Naive thymus-derived CD8-positive, alpha-beta T cell (primary cell): ENCODE measurements at regions not wholly inside any gene's neighbourhood (a gene's known extent, or its start where the extent isn't known, plus 50 kb on each side); places are given as distances from the start of the nearest gene placed in this dataset.
"Not testable (repeated sequence)": the region's sequence is repeated elsewhere in the genome, so short reads cannot be mapped to it uniquely, and the experiment has no call there.

Source experiments
- ATAC-seq, 2 donors: fragments of 150-1000 bp; cut with Tn5 transposase in 1 of 2; sonication (Bioruptor Pico), chemical (Tn5 transposase) in 1 of 2; 1 replicate in 1 of 2; 2 replicates in 1 of 2; pipeline ENCODE4 v1.10.0; 2021; ENCODE audit warnings: mild to moderate bottlenecking in 2 of 2, moderate library complexity in 2 of 2
- POLR2A ChIA-PET: fragments of 350-600 bp; sonication (Branson Sonifier 250); formaldehyde crosslinking; loops from one replicate; lab custom pipeline; 2021; ENCODE audit warnings: antibody characterized with exemption; lab: Charles Lee
- DNase-seq, 10 donors: peaks; one replicate each; pipeline versions ENCODE4 v3.0.0 to v3.0.0-alpha.2; 2020 to 2022
- H3K27ac Mint-ChIP-seq, 10 donors: one replicate each; pipeline ENCODE4 v1.8.0; 2020 to 2022; ENCODE audit warnings: mild to moderate bottlenecking in 10 of 10, mixed read lengths in 10 of 10, moderate library complexity in 4 of 10, inconsistent platforms in 1 of 10
- H3K27me3 Mint-ChIP-seq, 5 donors: one replicate each; pipeline ENCODE4 v1.8.0; 2021 to 2022; ENCODE audit warnings: mixed read lengths in 5 of 5
- H3K36me3 Mint-ChIP-seq, 3 donors: one replicate each; pipeline ENCODE4 v1.8.0; 2020 to 2022; ENCODE audit warnings: mixed read lengths in 3 of 3, mild to moderate bottlenecking in 2 of 3, inconsistent platforms in 1 of 3
- H3K4me1 Mint-ChIP-seq, 4 donors: one replicate each; pipeline ENCODE4 v1.8.0; 2021 to 2022; ENCODE audit warnings: mixed read lengths in 4 of 4
- H3K4me3 Mint-ChIP-seq, 10 donors: one replicate each; pipeline ENCODE4 v1.8.0; 2020 to 2022; ENCODE audit warnings: mild to moderate bottlenecking in 10 of 10, mixed read lengths in 10 of 10, moderate library complexity in 6 of 10, inconsistent platforms in 1 of 10
- H3K9me3 Mint-ChIP-seq, 9 donors: one replicate each; pipeline ENCODE4 v1.8.0; 2020 to 2022; ENCODE audit warnings: mixed read lengths in 9 of 9, mild to moderate bottlenecking in 3 of 9, inconsistent platforms in 1 of 9, moderate library complexity in 1 of 9

DNA sequence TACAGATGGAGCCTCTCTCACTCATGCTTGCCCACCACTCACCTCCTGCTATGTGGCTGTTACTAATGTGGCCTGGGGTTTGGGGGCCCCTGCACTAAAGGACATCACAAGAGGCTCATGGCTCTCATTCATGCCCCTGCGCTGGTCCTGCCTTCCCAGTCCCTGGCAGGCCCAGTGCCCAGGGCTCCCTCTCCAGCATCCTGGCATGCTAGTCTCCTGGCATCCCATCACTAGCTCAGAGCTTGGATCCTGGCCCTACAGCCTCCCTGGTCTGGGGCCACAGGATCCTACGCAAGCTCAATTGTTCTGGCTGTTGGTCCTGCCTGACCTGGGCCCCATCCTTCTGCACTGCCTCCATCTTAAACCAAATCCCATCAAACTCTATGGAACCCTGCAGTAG lies 685.4 kb downstream of the PTPRU start:
- POLR2A ChIA-PET: no interaction called here
- Mint-ChIP-seq H3K4me1 (no peaks in the 10 kb centered on the region), H3K27ac (no peak overlapping the region), H3K4me3 (no peak overlapping the region), H3K27me3 (peaks cover 15 to 37% (median 23%) of the 10 kb centered on the region in 5 donors), H3K9me3 (no peaks in the 10 kb centered on the region), H3K36me3 (no peaks in the 10 kb centered on the region)
- no peak for ATAC-seq
- DNase-seq: no peak

DNA sequence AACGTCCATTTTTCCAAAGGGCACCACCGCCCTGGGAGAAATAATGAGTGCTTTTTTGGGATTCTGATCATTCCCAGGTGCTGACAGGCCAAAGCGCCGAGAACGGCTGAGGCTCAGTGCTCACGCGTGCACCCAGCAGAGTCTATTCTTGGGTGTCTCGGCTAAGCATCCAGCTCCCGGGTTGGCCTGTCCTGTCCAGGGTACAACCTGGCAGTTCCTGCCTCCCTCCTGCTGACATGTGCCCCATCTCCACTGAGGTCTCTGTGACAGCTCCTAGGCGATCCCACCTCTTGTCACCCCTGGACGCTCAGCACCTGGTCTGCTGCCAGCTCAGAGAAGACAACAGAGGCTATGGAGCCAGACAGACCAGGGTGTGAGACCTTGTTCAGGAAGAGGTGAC lies 684.5 kb downstream of the PTPRU start:
- Mint-ChIP-seq H3K9me3 (no peaks in the 10 kb centered on the region), H3K36me3 (no peaks in the 10 kb centered on the region), H3K27me3 (peaks cover 15 to 32% (median 26%) of the 10 kb centered on the region in 5 donors), H3K27ac (no peak overlapping the region), H3K4me3 (no peak overlapping the region), H3K4me1 (no peaks in the 10 kb centered on the region)
- POLR2A ChIA-PET: no interaction called here
- DNase-seq: no peak
- no peak for ATAC-seq

- Mint-ChIP-seq H3K27ac (no peak overlapping the region), H3K4me1 (no peaks in the 10 kb centered on the region), H3K27me3 (peaks cover 13 to 36% (median 25%) of the 10 kb centered on the region in 5 donors), H3K36me3 (no peaks in the 10 kb centered on the region), H3K4me3 (no peak overlapping the region), H3K9me3 (no peaks in the 10 kb centered on the region)
- POLR2A ChIA-PET: no interaction called here
- DNase-seq (no peak), ATAC-seq (no peak)
Observed at GRCh38 chr1:29920316-29920715, 684.0 kb downstream of the PTPRU start.

GRCh38 chr1:29919041-29919440 lies 682.7 kb downstream of the PTPRU start:
- peaks cover 15 to 46% (median 28%) of the 10 kb centered on the region in 5 donors for H3K27me3 Mint-ChIP-seq
- H3K36me3 Mint-ChIP-seq, H3K27ac Mint-ChIP-seq, DNase-seq, ATAC-seq, POLR2A ChIA-PET, H3K4me3 Mint-ChIP-seq, H3K9me3 Mint-ChIP-seq, H3K4me1 Mint-ChIP-seq: not testable (repeated sequence)

DNA sequence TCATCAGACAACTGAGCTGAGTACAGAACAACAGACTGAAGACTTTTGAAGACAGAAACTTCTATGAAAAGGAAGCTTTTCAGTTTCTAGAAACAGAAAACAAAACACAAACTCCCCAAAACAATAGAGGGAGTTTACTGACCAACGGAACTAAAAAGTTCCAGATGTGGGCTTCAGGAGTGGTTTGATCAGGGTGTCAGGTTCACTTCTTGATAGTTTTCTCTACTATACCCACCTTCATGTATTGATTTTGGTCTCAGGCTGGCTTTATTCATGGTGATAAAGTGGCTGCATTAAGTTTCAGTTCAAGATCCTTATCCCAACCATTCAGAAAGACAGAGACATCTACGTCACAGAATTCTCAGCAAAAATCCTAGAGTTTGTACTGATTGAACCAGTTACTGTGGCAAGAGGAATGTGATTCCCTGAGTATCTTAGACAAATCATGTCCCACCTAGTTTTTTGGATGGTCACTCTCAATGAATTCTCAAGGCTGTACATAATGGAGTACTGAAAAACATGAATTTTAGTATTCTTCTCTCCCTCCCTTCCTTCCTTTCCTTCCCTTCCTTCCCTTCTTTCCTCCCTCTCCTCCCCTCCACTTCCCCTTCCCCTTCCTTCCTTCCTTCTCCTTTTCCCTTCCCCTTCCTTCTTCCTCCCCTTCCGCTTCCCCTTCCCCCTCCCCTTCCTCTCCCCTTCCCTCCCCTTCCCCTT lies 680.5 kb downstream of the PTPRU start:
- no peak overlapping the region for H3K27ac Mint-ChIP-seq
- peaks cover 16 to 50% (median 32%) of the 10 kb centered on the region in 5 donors for H3K27me3 Mint-ChIP-seq
- peaks cover 0 to 6% (median 0%) of the 10 kb centered on the region in 9 donors for H3K9me3 Mint-ChIP-seq
- no peaks in the 10 kb centered on the region for H3K36me3 Mint-ChIP-seq
- DNase-seq (no peak), ATAC-seq (no peak)
- H3K4me1 Mint-ChIP-seq: no peaks in the 10 kb centered on the region
- H3K4me3 Mint-ChIP-seq: no peak overlapping the region
- POLR2A ChIA-PET: no interaction called here

GRCh38 chr1:29914936-29915335 lies 678.6 kb downstream of the PTPRU start:
- POLR2A ChIA-PET: no interaction called here
- no peak for ATAC-seq
- H3K27me3 Mint-ChIP-seq: peaks cover 16 to 49% (median 35%) of the 10 kb centered on the region in 5 donors

DNA sequence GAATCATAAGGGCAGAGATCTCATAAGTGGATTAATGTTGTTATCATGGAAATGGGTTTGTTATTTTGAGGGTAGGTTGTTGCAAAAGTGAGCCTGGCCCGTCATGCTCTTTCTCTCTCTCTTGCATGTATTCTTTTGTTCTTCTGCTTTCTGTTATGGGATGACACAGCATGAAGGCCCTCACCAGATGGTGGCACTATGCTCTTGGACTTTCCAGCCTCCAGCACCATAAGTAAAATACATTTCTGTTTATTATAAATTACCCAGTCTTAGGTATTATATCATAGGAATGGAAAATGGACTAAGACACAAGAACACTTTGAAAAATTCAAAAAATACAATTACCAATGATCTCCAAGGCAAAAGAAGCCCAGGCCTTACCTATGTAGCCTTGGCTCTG lies 676.1 kb downstream of the PTPRU start:
- H3K4me1 Mint-ChIP-seq: no peaks in the 10 kb centered on the region

More at GRCh38 chr1:29914936-29915335, 678.6 kb downstream of the PTPRU start:
- H3K4me1 Mint-ChIP-seq: no peaks in the 10 kb centered on the region
- no peak overlapping the region for H3K27ac Mint-ChIP-seq
- no peaks in the 10 kb centered on the region for H3K36me3 Mint-ChIP-seq
- DNase-seq: no peak
- H3K9me3 Mint-ChIP-seq: peaks cover 0 to 6% (median 0%) of the 10 kb centered on the region in 9 donors
- H3K4me3 Mint-ChIP-seq: no peak overlapping the region

GRCh38 chr1:29909962-29910361 lies 673.6 kb downstream of the PTPRU start:
- ATAC-seq (no peak), DNase-seq (no peak)
- Mint-ChIP-seq H3K4me1 (no peaks in the 10 kb centered on the region), H3K36me3 (no peaks in the 10 kb centered on the region), H3K4me3 (no peak overlapping the region), H3K27me3 (peaks cover 7 to 48% (median 40%) of the 10 kb centered on the region in 5 donors), H3K27ac (no peak overlapping the region), H3K9me3 (peaks cover 0 to 6% (median 0%) of the 10 kb centered on the region in 9 donors)
- POLR2A ChIA-PET: no interaction called here

More for the DNA sequence above, 676.1 kb downstream of the PTPRU start:
- H3K4me3 Mint-ChIP-seq: no peak overlapping the region
- ATAC-seq: no peak
- no peak for DNase-seq
- POLR2A ChIA-PET: no interaction called here
- H3K27ac Mint-ChIP-seq: no peak overlapping the region
- H3K9me3 Mint-ChIP-seq: peaks cover 0 to 6% (median 0%) of the 10 kb centered on the region in 9 donors
- H3K27me3 Mint-ChIP-seq: peaks cover 7 to 45% (median 35%) of the 10 kb centered on the region in 5 donors
- no peaks in the 10 kb centered on the region for H3K36me3 Mint-ChIP-seq

GRCh38 chr1:29907596-29907995 lies 671.3 kb downstream of the PTPRU start:
- ATAC-seq: no peak
- POLR2A ChIA-PET: no interaction called here
- DNase-seq: no peak
- Mint-ChIP-seq H3K36me3 (no peaks in the 10 kb centered on the region), H3K9me3 (peaks cover 0 to 6% (median 0%) of the 10 kb centered on the region in 9 donors), H3K4me1 (no peaks in the 10 kb centered on the region), H3K4me3 (no peak overlapping the region), H3K27me3 (peaks cover 5 to 42% (median 34%) of the 10 kb centered on the region in 5 donors), H3K27ac (no peak overlapping the region)

- H3K4me1 Mint-ChIP-seq: no peaks in the 10 kb centered on the region
- H3K27ac Mint-ChIP-seq: no peak overlapping the region
- ATAC-seq: no peak
- no peaks in the 10 kb centered on the region for H3K36me3 Mint-ChIP-seq
- POLR2A ChIA-PET: no interaction called here
- peaks cover 5 to 42% (median 33%) of the 10 kb centered on the region in 5 donors for H3K27me3 Mint-ChIP-seq
- no peaks in the 10 kb centered on the region for H3K9me3 Mint-ChIP-seq
- H3K4me3 Mint-ChIP-seq: no peak overlapping the region
- DNase-seq: no peak
Observed at GRCh38 chr1:29906927-29907326, 670.6 kb downstream of the PTPRU start.

DNA sequence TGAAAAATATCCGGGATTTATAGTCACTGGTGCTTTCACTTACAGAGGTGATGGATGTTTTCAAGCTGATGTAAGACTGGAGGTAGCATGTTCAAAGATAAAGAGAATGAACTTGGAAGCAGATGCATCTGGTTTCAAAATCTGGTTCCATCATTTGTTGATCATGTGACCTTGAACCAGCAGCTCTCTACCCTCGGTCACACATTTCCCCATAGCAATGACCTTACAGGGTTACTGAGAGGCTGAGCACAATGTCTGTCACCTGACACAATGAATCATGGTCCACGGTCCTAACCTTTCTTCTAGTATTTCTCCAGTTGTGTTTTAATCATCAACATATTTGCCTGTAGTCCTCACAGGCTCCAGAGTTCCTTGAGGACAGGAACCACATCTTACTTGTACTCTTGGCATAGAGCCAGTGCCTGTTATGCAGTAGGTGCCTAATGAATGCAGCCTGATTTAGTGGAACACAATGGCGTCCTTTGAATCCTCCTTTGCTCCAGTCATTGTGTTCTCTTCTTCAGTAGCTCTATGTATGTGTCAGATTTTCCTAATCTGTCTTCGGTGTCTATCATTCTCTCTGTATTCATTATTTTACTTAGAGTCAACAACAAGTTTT lies 667.3 kb downstream of the PTPRU start:
- no peak for DNase-seq
- H3K27me3 Mint-ChIP-seq: peaks cover 7 to 38% (median 29%) of the 10 kb centered on the region in 5 donors
- no peaks in the 10 kb centered on the region for H3K9me3 Mint-ChIP-seq
- H3K4me1 Mint-ChIP-seq: no peaks in the 10 kb centered on the region
- H3K36me3 Mint-ChIP-seq: no peaks in the 10 kb centered on the region
- no peak for ATAC-seq
- H3K4me3 Mint-ChIP-seq: no peak overlapping the region
- POLR2A ChIA-PET: no interaction called here
- no peak overlapping the region for H3K27ac Mint-ChIP-seq

DNA sequence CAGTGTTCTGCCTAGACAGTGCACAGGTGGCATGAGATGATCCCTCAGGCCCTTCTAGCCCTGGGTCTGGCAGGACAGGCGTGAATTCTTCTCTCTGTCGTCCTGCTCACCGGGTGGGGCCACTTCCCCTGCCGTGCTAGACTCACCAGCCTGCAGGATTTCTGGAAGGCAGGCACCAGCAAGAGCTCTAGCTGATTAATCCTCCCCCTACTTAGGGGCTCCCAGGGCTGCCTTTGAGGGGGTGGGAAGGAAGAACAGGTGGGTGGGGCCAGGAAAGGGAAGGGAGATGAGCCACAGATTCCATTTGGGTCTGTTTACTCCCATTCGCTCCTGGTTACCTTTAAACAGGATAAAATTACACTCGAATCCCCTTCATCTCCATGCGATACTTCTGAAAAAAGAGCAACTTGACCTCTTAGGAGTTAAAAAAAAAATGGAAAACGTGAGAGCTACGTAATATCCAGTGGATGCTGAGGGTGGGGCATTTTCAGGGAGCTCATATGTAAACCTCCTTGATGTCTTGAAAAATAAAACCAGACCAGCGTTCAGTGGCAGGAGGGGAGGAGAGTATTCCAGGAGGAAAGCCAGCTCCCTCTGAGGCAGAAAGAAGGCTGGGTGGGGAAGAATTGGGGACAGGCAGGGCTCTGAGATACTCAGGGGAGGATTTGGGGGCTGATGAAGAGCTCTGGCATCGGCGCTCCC lies 665.5 kb downstream of the PTPRU start:
- no peaks in the 10 kb centered on the region for H3K4me1 Mint-ChIP-seq
- POLR2A ChIA-PET: no interaction called here
- no peak for ATAC-seq
- H3K9me3 Mint-ChIP-seq: no peaks in the 10 kb centered on the region
- no peak for DNase-seq
- H3K36me3 Mint-ChIP-seq: no peaks in the 10 kb centered on the region
- H3K4me3 Mint-ChIP-seq: no peak overlapping the region
- no peak overlapping the region for H3K27ac Mint-ChIP-seq
- peaks cover 9 to 37% (median 26%) of the 10 kb centered on the region in 5 donors for H3K27me3 Mint-ChIP-seq

GRCh38 chr1:29900712-29901111 lies 664.4 kb downstream of the PTPRU start:
- no peak for DNase-seq
- H3K27me3 Mint-ChIP-seq: peaks cover 9 to 43% (median 29%) of the 10 kb centered on the region in 5 donors
- no peak for ATAC-seq
- H3K27ac Mint-ChIP-seq: no peak overlapping the region
- no peaks in the 10 kb centered on the region for H3K9me3 Mint-ChIP-seq
- H3K4me3 Mint-ChIP-seq: no peak overlapping the region
- H3K36me3 Mint-ChIP-seq: no peaks in the 10 kb centered on the region
- POLR2A ChIA-PET: no interaction called here
- no peaks in the 10 kb centered on the region for H3K4me1 Mint-ChIP-seq
